ENCODE measurements at regions not wholly inside any gene's neighbourhood (a gene's known extent, or its start where the extent isn't known, plus 50 kb on each side); places are given as distances from the start of the nearest gene placed in this dataset.

DNA sequence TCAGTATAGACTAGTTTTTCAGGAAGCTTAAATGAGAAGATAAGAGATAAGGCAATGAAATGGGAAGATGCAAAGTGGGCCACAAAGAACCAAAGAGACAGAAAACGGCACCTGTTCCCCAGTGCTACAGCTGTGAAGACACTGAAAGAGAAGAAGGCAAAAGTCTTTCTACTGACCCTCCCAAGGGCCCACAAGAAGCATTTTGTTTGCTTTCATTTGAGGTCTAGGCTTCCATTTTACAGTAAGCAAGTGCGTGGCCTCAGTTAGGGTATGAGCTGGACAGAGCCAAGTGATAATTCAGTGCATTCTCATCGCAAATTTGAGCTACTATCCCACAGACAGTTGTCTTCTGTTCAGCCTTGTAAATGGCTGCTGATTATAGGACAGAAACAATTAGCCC is 53.4 kb upstream of the STK17B start:
- DNase-seq (ENCODE audit: insufficient read length, low spot score) (no peak), FAIRE-seq (peak; percentile 44)

DNA sequence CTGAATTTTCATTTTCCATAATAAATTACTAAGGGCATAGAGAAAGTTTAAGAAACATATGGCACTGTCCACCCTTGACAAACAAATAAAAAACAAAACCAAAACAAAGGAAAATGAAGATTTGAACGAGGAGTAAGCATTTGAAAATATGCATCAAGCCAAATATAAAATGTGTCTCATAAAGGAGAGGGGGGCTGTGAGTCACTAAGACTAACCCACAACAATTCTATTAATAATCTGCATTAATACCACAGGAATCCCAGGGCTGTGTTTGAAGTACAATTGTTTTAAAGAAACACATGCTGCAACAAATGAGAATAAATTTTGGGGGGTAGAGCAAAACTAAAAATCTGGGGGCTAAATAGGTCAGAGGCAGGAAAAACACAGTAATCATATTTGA is 53.8 kb upstream of the STK17B start:
- FAIRE-seq, result no peak
- DNase-seq (ENCODE audit: insufficient read length, low spot score), result no peak

DNA sequence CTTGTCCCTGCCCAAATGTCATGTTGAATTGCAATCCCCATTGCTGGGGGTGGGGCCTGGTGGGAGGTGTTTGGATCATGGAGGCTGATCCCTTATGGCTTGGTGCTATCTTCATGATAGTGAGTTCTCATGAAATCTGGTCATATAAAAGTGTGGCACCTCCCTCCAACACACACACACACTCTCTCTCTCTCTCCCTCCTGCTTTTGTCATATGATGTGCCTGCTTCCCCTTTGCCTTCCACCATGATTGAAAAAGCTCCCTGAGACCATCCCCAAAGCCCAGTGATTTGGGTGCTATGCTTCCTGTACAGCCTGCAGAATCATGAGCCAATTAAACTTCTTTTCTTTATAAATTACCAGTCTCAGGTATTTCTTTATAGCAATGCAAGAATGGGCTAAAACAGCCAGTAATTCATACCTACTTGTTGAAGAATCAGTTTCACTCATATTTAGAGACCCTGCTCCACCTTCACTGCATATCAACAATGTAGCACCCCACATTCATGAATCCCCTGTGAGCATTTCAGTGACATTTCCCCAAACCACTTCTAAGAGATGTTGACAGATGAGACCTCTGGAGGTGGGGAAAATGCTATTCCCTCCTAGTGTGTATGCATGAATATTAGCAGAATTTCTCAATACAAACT is 54.8 kb upstream of the STK17B start:
- DNase-seq (ENCODE audit: insufficient read length, low spot score) (no peak), FAIRE-seq (no peak)

DNA sequence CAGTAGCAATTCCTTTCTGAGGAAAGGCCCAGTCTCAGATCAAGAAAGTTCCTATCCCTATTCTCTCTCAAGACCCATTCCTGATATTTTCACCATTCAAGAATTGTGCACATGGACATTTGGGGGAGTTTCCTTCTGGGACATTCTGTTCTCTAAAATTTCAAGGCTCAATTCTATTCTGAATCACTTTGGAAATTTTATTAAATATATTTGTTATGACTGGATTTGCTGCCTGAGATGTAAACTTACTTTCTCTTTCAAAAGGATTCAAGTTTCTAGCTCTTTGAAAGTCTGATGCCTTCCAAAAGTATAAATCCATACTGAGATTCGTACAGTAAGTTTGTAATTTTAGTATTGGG is 55.3 kb upstream of the STK17B start:
- peak; percentile 4 for FAIRE-seq

DNA sequence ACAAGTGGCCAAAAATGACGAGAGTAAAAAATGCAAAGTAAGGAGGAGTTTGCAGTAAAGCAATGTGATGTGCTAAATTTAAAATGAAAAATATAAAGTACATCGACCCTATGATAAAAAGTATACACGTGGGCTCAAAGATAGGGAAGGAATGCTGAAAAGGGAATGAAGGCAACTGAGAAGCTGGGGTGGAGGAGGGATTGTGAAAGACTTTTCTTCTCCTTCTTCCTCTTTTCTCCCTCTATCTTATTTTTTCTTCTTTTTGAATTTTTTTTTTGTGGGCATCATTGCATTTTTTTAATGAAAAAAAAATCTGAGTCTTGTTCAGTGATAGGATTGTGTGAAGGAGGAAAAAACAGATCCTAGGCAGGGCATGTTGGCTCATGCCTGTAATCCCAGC is 57.6 kb upstream of the STK17B start:
- DNase-seq (ENCODE audit: insufficient read length, low spot score) (no peak), FAIRE-seq (no peak)

More for the DNA sequence above, 55.3 kb upstream of the STK17B start:
- no peak for DNase-seq (ENCODE audit: insufficient read length, low spot score)

DNA sequence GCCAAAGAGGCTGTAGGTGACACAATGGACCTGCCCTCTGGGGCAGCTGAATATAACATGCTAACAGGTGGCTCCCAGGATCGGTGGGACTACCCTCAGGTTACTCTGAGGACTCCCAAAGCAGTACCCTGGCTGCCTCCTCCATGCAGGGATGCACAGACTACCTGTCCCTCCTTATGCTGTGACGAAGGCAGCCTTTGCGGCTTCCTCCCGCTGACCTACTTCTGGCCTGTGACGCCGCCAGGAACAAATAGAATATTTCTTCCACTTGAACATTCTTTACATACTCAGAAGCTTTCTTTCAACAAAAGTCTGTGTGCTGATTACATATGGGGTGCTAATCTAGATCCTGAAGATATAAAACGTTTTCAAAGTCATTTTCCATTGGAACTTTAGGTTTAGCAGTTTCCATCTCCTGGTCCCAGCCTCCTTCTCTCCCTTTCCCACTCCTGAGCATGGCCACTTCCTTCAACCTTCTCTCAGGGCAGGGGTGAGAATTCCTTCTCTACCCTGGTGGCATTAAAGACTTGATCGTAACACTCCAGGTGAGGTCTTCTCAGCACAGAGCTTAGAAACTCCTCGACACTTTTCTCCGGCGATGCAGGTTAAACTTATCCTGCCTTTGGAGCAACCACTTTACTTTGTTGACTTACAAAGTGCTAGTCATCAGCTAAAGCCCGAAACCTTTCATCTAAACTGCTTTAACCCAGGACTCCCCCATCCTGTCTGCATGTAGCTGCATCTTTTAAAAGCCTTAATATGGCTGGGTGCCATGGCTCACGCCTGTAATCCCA is 58.9 kb upstream of the STK17B start:
- FAIRE-seq (no peak), DNase-seq (ENCODE audit: insufficient read length, low spot score) (no peak)

DNA sequence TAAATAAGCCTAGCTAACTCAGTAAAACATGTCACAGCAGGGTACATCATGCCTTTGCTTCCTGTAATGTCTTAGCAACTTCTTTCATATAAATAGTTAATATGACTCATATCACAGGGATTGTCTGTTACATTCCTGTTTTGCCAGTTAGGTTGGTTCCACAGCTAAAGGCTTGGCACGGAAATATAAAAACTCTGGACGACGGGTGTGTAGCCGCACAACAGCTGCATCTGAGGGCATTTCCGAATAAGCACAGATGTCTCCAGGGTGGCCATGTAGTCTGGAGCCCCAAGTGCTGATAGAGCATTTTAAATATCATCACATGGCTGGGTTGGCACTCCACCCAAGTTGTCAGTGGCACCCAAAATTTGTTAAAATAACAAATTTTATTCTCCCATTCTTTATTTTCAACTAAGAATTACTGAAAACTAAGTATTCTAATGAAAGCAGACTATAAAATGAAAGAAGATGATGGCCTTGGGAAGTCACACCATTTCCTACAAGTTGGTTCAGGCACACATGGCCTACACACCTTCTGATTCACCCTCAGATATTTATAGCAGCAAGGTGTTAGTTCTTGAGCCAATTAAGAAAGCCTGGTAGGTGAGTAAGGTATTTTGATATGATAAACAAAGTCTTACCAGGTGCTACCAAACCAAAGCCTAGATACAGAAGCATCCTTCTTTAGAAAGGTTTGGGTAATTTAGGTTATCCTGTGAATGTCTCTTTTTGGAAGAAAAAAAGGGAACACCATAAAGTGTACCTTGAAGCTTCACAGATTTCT is 61.8 kb upstream of the STK17B start:
- no peak for DNase-seq (ENCODE audit: insufficient read length, low spot score)

DNA sequence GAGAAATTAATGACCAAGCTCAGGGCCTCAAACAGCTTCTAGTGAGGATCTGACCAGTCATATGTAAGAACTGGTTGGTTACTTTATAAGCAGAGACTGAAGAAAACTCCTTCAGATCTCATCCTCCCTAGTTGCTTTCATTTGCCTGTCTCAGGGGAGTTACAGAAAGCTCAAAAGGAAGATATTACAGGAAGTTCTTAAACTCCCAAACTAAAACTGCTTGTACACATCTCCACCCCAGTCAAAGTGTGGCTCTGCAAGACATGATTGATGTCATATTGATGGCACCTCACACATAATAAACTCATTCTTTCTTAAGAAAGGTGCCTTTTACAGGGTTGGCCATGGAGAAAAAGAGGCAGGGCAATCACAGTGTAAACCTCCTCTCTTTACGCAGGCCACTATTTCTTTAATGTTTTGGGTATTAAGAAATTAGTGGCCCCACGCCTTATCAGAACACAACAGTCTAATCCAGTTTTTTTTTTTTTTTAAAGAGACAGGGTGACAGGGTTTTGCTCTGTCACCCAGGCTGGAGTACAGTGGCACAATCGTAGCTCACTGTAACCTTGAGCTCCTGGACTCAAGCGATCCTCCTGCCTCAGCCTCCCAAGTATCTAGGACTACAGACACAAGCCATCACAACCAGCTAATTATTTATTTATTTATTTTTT is 62.6 kb upstream of the STK17B start:
- FAIRE-seq, result peak; percentile 99
- no peak for DNase-seq (ENCODE audit: insufficient read length, low spot score)

More for the DNA sequence above, 61.8 kb upstream of the STK17B start:
- FAIRE-seq, result peak; percentile 61

DNA sequence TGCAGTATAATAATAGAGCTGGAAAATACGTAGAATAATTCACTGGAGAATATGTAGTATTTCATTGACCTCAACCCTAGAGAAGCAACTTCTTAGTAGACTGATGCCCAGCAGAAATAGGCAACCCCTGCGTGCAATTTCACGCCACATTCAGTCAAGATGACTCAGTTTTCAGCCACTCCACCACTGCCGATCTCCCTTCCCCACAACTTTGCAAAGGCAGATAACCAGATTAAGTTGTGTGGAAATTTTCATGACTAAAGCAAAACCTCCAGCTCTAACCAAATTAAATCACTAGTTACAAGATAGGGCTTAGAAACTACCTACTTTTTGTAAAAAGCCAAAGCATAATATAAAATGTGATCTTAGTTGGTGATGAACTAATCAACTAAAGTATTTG is 63.3 kb upstream of the STK17B start:
- DNase-seq (ENCODE audit: insufficient read length, low spot score) (no peak), FAIRE-seq (peak; percentile 75)

DNA sequence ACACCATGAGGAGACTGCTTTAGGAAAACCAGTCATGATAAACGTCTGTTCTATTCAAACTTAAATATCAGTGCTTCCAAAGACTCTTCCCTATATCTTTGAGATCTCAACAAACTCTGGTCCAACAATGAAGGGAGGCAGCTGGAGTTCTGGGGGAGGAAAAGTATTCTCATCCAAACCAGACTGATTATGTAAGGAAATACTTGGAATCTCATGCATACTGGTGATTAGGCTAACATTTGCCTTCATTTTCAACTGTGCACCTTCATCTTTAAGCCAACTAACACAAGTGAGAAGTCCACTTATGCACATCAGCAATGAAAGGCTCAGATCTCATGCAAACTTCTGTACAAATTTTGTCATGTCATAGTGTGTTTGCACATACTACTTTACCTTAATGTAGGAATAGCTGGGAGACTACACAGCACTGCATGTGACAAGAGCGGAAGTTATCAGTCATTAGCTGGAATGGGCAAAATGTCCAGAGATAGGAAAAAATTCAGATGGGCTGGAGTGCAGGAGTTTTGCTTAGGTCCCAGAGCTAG is 67.5 kb upstream of the STK17B start:
- DNase-seq (ENCODE audit: insufficient read length, low spot score) (no peak), FAIRE-seq (no peak)

DNA sequence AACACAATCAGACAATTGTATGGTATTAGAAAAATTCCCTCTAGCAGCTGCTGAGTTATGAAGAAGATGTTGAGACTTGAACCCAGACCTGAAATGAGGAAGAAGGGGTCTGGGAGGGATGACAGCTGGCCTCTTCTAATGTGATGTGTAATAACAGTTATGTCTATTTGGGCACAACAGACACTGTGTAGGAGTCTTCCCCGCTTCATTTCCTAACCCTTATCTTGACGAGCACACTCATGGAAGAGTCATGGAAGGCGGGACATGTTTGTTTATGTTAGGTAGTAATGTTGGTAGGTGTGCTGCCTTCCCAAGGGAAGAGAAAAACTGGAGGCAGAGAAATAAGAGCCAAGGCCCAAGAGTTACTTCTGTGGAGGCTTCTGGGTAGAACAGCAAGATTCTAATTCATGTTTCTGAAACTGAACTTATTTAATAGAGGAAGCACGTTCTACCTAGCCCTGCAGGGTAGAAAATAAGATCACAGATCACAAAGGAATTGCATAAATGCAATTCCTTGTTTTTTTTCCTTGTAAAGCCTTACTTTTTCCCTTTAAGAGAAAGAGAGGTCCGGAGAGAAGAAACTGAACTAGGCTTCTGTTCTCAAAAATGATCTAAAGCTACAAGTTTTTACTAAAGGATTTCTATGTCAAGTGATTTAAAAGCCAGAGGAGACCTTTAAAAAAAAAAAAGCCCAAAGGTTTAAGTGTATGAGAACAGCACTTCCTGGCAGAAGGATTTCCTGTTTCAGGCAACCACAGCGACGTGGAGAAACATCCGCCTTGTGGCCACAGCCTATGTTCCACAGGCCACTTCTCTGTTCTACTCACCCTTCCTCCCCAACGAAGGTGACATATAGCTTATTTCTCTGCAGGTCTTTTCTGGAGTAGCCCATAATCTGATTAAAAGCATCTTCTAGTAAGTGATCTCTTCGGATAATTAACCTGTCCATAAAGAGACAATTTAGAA is 68.5 kb upstream of the STK17B start:
- FAIRE-seq (peak; percentile 94), DNase-seq (ENCODE audit: insufficient read length, low spot score) (peak; percentile 21)

DNA sequence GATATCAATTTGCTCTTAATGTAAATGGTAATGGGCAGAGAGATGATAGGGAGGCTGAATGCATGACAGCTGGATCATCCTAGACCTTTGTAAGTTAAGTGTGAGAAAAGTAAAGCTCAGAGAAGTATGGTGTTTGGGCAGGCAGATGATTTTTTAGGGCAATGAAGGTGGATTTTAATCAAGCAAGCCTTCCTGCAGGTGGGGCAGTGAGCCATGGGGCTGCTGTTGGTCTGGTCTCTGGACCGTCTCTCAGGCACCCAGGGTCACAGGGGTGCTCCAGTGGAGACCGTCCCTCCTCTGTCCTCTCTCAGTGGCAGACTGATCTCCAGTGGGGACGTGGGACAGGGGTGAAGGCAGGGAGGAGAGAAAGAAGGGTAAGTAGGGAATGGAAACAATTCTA is 69.8 kb upstream of the STK17B start:
- FAIRE-seq, result no peak
- no peak for DNase-seq (ENCODE audit: insufficient read length, low spot score)

DNA sequence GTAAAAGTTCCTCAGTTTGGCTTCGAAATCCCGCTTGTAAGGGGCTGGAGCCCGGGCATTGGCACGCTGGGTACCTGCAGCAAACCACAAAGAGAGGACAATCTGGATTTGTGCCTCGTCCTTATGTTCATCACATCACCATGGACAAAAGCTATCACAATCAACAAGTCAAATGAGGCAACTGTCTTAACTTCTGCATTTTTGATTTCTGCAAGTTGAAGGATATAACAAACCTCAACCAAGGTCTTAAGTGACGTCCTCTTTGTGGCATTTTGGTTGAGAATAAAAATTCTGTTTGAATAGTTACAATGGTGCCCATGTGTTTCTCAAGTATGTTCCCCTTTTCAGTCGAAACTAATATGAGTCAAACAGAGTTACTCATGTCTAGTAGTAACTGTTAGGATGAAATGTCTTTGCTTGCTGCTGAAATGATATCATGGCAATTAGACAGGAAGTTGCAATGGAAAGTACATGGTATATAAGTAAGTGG is 70.8 kb upstream of the STK17B start:
- FAIRE-seq (peak; percentile 97), DNase-seq (ENCODE audit: insufficient read length, low spot score) (no peak)

DNA sequence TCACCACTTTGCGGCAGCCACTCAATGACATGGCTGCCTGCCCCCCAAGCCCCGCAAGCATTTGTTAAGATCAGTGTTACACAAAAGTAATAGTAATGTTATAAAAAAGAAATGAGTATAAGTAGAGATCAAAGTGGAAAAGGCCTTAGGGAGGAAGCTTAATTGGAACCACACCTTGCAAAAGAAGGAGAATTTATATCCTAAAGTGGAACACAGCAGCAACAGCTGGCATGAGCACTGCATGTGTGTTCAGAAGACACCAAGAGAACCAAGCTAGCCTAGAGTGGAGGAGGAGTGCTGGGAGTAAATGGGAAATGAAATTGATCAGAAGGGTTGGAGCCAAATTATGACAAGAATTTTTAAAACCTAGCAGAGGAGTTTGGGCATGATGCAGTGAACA is 73.1 kb upstream of the STK17B start:
- no peak for FAIRE-seq
- no peak for DNase-seq (ENCODE audit: insufficient read length, low spot score)

DNA sequence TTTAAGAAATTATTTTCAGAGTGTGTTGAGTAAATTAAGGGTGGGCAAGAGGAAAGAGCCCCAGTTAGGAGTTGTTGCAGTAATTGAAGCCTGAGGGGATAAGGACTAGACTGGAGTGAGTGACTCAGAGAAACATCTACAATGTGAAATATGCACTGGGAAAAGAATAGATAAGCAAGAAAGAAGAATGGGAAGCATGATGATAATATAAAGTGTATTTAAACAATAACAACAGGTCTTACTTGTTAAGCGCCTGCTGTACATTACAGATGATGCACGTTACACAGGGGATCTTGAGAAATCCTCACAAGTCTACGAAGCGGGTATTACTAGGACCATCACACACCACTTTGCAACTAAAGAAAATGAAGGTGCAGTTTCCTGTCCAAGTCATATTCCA is 73.6 kb upstream of the STK17B start:
- FAIRE-seq, result no peak
- no peak for DNase-seq (ENCODE audit: insufficient read length, low spot score)

DNA sequence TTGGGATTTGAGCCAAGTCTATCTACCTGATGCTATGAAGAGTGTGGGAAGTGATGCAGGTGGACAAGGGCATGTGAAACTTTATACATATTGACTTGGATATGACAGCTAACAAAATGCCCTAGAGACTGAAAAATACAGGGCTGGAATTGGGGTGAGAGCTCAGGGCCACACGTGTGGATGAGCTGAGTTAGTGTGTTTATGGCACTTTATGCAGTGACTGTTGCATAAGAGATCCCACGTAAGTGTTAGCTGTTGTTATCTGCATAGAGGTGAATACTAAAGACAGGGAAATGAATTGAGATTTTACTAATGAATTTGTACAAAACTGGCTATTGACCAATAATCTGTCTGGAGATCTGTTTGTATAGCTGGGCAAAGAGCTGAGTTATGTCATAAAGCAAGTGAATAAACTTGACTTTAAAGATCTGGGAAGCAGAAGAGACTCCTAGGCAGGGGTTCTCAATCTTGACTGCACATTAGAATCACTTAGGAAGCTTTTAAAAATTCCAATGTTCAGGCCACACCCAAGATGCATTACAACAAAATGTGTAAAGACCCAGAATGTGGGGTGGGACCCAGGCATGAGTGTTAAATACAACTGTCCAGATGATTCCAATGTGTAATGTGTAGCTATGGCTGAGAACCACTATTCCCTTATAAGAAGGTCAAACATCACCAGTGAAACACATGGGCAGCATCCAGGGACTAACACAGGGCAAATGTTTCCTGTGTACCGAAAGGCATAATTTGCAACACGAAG is 74.2 kb upstream of the STK17B start:
- no peak for DNase-seq (ENCODE audit: insufficient read length, low spot score)
- FAIRE-seq, result no peak

DNA sequence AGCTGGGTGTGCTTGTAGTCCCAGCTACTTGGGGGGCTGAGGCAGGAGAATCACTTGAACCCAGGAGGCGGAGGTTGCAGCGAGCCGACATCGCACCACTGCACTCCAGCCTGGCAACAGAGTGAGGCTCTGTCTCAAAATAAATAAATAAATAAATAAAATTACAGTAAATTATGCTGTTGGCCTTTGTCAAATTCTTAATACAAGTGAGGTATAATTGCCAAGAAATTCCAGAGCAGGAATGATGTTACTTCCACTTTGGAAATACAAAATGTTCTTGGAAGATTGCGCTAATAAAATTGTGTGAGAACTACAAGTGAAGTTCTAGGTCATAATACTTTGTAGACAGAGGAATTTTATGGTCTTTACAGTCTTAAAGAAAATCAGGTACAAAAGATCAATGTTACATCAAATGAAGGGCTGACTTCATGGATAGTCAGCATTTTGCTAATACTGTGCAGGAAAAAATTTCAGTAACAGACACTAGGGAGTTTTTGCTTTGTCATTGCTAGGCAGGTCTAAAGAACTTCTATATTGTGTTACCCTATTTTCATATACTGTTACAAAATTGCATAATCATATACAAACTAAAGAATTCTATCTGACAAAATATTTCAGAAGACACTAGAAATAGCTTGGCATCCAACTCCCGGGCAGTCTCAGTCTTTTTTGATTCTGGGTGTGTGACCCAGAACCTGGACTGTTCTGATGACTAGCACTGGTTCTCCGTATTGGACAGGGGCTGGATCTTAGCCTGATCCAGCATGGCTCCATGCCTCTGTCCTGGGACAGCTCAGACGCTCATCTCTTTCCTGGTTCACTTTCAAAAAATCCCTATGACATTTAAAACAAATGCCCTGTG is 76.0 kb upstream of the STK17B start:
- DNase-seq (ENCODE audit: insufficient read length, low spot score) (no peak), FAIRE-seq (no peak)

DNA sequence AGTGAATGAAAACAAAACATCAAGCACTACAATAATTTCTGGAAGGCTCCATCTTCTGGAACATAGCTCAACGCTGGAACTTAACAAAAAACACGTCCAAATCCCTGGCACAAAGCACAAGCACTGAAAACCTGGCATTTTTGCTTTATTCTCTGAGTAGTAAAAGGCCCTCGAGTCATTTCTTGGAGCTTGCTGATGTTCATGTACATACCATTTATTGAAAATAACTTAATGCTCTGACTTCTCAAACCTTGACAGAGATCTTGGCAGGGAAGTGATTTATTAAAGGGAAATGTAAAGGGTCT is 76.5 kb upstream of the STK17B start:
- FAIRE-seq (no peak), DNase-seq (ENCODE audit: insufficient read length, low spot score) (no peak)

Data from GM19239 (cell line).